Nephron (organoid): ENCODE measurements at regions not wholly inside any gene's neighbourhood (a gene's known extent, or its start where the extent isn't known, plus 50 kb on each side); places are given as distances from the start of the nearest gene placed in this dataset.

Experiments
- H3K27ac Mint-ChIP-seq, 3 experiments: 2 replicates each; pipeline ENCODE4 v1.8.0; 2020; ENCODE audit warnings: mixed read lengths in 3 of 3, mild to moderate bottlenecking in 2 of 3, moderate library complexity in 1 of 3
- H3K27me3 Mint-ChIP-seq: 2 replicates; pipeline ENCODE4 v1.8.0; 2021; ENCODE audit warnings: low read depth, mild to moderate bottlenecking, moderate library complexity, mixed read lengths
- H3K36me3 Mint-ChIP-seq: 2 replicates; pipeline ENCODE4 v1.8.0; 2020; ENCODE audit warnings: low read depth, mixed read lengths
- H3K4me1 Mint-ChIP-seq: 2 replicates; pipeline ENCODE4 v1.8.0; 2020; ENCODE audit warnings: mixed read lengths
- H3K4me3 Mint-ChIP-seq, 3 experiments: 2 replicates each; pipeline ENCODE4 v1.8.0; 2020; ENCODE audit warnings: mild to moderate bottlenecking in 3 of 3, mixed read lengths in 3 of 3, moderate library complexity in 2 of 3
- H3K9me3 Mint-ChIP-seq: 2 replicates; pipeline ENCODE4 v1.8.0; 2020; ENCODE audit warnings: mixed read lengths
- CTCF ChIP-seq, 3 experiments: fragments of 200-600 bp; sonication (generic); IDR thresholded peaks; one replicate each; pipeline ENCODE4 v1.5.0; 2021; ENCODE audit warnings: antibody characterized with exemption in 3 of 3; ENCODE audit not compliant: unreplicated experiment in 3 of 3

DNA sequence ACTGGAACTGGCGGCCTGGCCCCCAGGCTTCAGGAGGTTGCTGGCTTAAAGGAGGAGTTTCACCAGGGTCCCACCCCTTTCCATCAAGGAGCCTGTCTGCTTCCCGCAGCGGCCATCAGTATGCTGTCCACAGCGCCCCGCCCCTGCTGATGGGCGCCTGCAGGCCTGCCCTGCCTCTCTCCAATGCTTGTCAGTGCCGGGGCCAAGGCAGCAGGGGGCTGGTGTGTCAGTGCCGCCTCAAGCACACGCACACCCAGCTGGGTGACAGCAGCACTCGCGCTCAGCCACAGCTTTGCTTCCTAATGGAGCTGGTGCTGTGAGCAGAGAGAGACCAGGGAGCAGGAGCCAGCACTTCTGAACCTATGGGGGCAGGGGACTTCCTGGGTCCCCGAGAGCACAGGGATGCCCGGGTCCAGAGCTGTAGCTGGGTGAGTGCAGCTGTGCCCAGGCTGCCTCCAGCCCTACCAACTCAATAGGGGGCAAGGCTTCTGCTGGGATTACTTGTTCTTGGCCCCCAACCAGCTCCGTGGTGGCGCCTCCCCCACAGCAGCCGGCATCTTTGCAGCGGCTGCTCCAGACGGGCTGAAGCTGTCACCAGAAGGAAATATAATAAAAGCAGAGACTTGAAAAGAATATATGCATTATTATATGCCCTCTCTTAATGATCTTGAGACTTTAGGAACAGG, 377.2 kb upstream of the LRATD1 start:
- Mint-ChIP-seq H3K4me3 (no peak overlapping the region), H3K9me3 (peaks cover 3% of the 10 kb centered on the region), H3K27me3 (no peaks in the 10 kb centered on the region), H3K36me3 (no peaks in the 10 kb centered on the region), H3K4me1 (no peaks in the 10 kb centered on the region), H3K27ac (no peak overlapping the region)
- TF ChIP-seq CTCF (IDR thresholded peaks at IDR 0.05; ENCODE audit: unreplicated experiment in 3 of 3) = no peak

DNA sequence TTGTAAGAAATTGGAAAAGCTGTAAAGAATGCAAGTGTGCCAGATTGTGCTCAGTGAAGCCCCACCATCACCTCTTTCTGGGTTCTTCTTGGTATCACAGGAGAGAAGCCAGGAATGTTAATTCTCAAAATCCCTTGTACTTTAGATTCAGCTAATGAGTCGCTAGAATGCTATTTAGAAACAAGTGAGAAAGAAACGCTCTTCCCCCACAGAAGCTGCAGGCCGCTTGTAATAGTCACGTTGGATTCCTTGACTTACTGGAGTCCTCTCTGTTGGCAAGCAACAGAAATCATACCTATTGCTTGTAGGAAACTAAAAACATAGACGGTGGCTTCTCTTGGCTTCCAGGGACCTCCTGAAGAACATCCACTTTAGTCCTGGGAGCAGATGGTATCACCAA, 375.6 kb upstream of the LRATD1 start:
- Mint-ChIP-seq H3K27me3 (no peaks in the 10 kb centered on the region), H3K36me3 (no peaks in the 10 kb centered on the region), H3K27ac (no peak overlapping the region), H3K4me3 (no peak overlapping the region), H3K4me1 (no peaks in the 10 kb centered on the region), H3K9me3 (no peaks in the 10 kb centered on the region)
- TF ChIP-seq CTCF (IDR thresholded peaks at IDR 0.05; ENCODE audit: unreplicated experiment in 3 of 3) = no peak

DNA sequence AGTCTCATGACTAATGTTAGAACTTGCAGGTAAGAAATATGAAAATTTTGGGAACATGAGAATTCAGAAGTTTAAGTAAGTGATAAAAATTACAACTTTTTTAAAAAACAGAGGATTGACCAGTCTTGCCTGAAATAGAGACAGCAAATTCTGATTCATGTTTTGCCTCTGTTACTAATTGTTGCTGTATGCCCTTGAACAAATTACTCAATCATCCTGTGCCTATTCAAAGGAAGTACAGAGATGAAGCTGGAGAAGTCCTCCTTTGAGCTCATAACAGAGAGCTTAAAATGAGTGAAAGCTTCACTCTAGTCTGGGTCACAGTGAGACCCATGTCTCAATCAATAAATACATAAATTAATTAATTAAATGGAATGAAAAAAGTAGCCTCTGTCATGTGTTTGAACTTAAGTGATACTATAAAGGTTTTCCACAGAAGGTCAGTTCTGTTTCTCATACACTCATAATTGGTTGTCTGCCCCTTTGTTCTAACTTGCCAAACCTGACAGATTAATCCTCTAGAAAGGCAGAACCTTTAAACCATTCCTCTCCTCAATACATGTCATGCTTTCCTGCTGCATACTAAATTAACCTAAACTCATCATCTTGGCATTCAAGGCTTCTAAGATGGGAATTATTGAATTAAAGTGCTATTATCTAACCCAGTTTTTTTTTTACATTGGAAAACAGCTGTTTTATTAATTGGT, 374.6 kb upstream of the LRATD1 start:
- no peaks in the 10 kb centered on the region for H3K9me3 Mint-ChIP-seq
- TF ChIP-seq CTCF (IDR thresholded peaks at IDR 0.05; ENCODE audit: unreplicated experiment in 3 of 3) = no peak
- H3K4me3 Mint-ChIP-seq = no peak overlapping the region
- no peak overlapping the region for H3K27ac Mint-ChIP-seq
- H3K4me1 Mint-ChIP-seq = no peaks in the 10 kb centered on the region
- no peaks in the 10 kb centered on the region for H3K27me3 Mint-ChIP-seq
- no peaks in the 10 kb centered on the region for H3K36me3 Mint-ChIP-seq

GRCh38 chr2:14261771-14262170, 370.7 kb upstream of the LRATD1 start:
- H3K4me3 Mint-ChIP-seq = no peak overlapping the region
- H3K27ac Mint-ChIP-seq = no peak overlapping the region
- H3K9me3 Mint-ChIP-seq = peaks cover 3% of the 10 kb centered on the region
- no peaks in the 10 kb centered on the region for H3K4me1 Mint-ChIP-seq
- no peaks in the 10 kb centered on the region for H3K27me3 Mint-ChIP-seq
- TF ChIP-seq CTCF (IDR thresholded peaks at IDR 0.05; ENCODE audit: unreplicated experiment in 3 of 3) = no peak
- H3K36me3 Mint-ChIP-seq = no peaks in the 10 kb centered on the region

- Mint-ChIP-seq H3K9me3 (peaks cover 3% of the 10 kb centered on the region), H3K27me3 (no peaks in the 10 kb centered on the region), H3K4me1 (no peaks in the 10 kb centered on the region), H3K4me3 (no peak overlapping the region), H3K36me3 (no peaks in the 10 kb centered on the region), H3K27ac (no peak overlapping the region)
- no peak for TF ChIP-seq CTCF (IDR thresholded peaks at IDR 0.05; ENCODE audit: unreplicated experiment in 3 of 3)
Measured at GRCh38 chr2:14263053-14263452, 369.5 kb upstream of the LRATD1 start.
